Ramos (cell line): ENCODE measurements at regions not wholly inside any gene's neighbourhood (a gene's known extent, or its start where the extent isn't known, plus 50 kb on each side); places are given as distances from the start of the nearest gene placed in this dataset.

Source experiments
- in situ Hi-C: fragments of 300-500 bp; cut with MboI; formaldehyde crosslinking; loops from one replicate; pipeline ENCODE4 v1.14.3; 2022; ENCODE audit warnings: low sequenced_read_pairs; ENCODE audit not compliant: unreplicated experiment

- in situ Hi-C loops, result no loop called here
Observed at GRCh38 chr1:198860371-198860770, 221.5 kb downstream of the PTPRC start.

GRCh38 chr1:198861636-198862035 lies 222.8 kb downstream of the PTPRC start:
- in situ Hi-C loops, result no loop called here

GRCh38 chr1:198864695-198865094 lies 225.9 kb downstream of the PTPRC start:
- in situ Hi-C loops, result no loop called here

- in situ Hi-C loops, result no loop called here
Observed at GRCh38 chr1:198865319-198865718, 226.5 kb downstream of the PTPRC start.

- in situ Hi-C loops, result no loop called here
Observed at GRCh38 chr1:198867182-198867581, 228.3 kb downstream of the PTPRC start.

GRCh38 chr1:198873696-198874230 lies 234.9 kb downstream of the PTPRC start:
- in situ Hi-C loops, result no loop called here

GRCh38 chr1:198876371-198876871 lies 237.6 kb downstream of the PTPRC start:
- in situ Hi-C loops, result no loop called here

GRCh38 chr1:198878566-198878965 lies 239.7 kb downstream of the PTPRC start:
- in situ Hi-C loops, result no loop called here

- in situ Hi-C loops, result no loop called here
Observed at GRCh38 chr1:198879711-198880306, 241.0 kb downstream of the PTPRC start.

- in situ Hi-C loops, result no loop called here
Observed at GRCh38 chr1:198880397-198880796, 241.6 kb downstream of the PTPRC start.

- in situ Hi-C loops, result no loop called here
Observed at GRCh38 chr1:198880818-198881597, 242.2 kb downstream of the PTPRC start.

- in situ Hi-C loops, result no loop called here
Observed at GRCh38 chr1:198883184-198883583, 244.3 kb downstream of the PTPRC start.

- in situ Hi-C loops, result no loop called here
Observed at GRCh38 chr1:198887866-198888265, 249.0 kb downstream of the PTPRC start.

GRCh38 chr1:198888379-198888943 lies 249.6 kb downstream of the PTPRC start:
- in situ Hi-C loops, result no loop called here

- in situ Hi-C loops, result no loop called here
Observed at GRCh38 chr1:198889101-198889500, 250.3 kb downstream of the PTPRC start.

GRCh38 chr1:198889749-198890148 lies 250.9 kb downstream of the PTPRC start:
- in situ Hi-C loops, result no loop called here

- in situ Hi-C loops, result no loop called here
Observed at GRCh38 chr1:198890214-198890930, 251.5 kb downstream of the PTPRC start.

- in situ Hi-C loops, result no loop called here
Observed at GRCh38 chr1:198892065-198892464, 253.2 kb downstream of the PTPRC start.

GRCh38 chr1:198893141-198893540 lies 254.3 kb downstream of the PTPRC start:
- in situ Hi-C loops, result no loop called here

- in situ Hi-C loops, result no loop called here
Observed at GRCh38 chr1:198893763-198894444, 255.1 kb downstream of the PTPRC start.
